Mammary epithelial cell (primary cell): ENCODE measurements at regions not wholly inside any gene's neighbourhood (a gene's known extent, or its start where the extent isn't known, plus 50 kb on each side); places are given as distances from the start of the nearest gene placed in this dataset.

Experiments
- CTCF ChIP-seq, 2 donors: IDR thresholded peaks in 1 of 2; conservative IDR thresholded peaks in 1 of 2; 2 replicates each; pipeline ENCODE4 v1.5.1; 2011 to 2012; ENCODE audit warnings: inconsistent platforms in 2 of 2, low read length in 2 of 2, mild to moderate bottlenecking in 2 of 2, control low read depth in 1 of 2, low read depth in 1 of 2; ENCODE audit not compliant: insufficient read depth in 1 of 2; ENCODE audit errors: extremely low read depth in 1 of 2
- EZH2 ChIP-seq: IDR thresholded peaks from 2 replicates; pipeline ENCODE4 v1.6.1; 2012; ENCODE audit warnings: low read length, inconsistent platforms, borderline replicate concordance

- TF ChIP-seq CTCF (conservative IDR thresholded peaks at IDR 0.05 in 1 of 2, IDR thresholded peaks at IDR 0.05 in 1 of 2; ENCODE audit: extremely low read depth in 1 of 2, insufficient read depth in 1 of 2, low read depth in 1 of 2, low read length in 2 of 2): no peak
- no peak for TF ChIP-seq EZH2
These were observed 1467.0 kb upstream of the B3GALT2 start for GRCh38 chr1:194653385-194653784.
